ENCODE measurements at regions not wholly inside any gene's neighbourhood (a gene's known extent, or its start where the extent isn't known, plus 50 kb on each side); places are given as distances from the start of the nearest gene placed in this dataset.
"Not testable (repeated sequence)": the region's sequence is repeated elsewhere in the genome, so short reads cannot be mapped to it uniquely, and the experiment has no call there.

DNA sequence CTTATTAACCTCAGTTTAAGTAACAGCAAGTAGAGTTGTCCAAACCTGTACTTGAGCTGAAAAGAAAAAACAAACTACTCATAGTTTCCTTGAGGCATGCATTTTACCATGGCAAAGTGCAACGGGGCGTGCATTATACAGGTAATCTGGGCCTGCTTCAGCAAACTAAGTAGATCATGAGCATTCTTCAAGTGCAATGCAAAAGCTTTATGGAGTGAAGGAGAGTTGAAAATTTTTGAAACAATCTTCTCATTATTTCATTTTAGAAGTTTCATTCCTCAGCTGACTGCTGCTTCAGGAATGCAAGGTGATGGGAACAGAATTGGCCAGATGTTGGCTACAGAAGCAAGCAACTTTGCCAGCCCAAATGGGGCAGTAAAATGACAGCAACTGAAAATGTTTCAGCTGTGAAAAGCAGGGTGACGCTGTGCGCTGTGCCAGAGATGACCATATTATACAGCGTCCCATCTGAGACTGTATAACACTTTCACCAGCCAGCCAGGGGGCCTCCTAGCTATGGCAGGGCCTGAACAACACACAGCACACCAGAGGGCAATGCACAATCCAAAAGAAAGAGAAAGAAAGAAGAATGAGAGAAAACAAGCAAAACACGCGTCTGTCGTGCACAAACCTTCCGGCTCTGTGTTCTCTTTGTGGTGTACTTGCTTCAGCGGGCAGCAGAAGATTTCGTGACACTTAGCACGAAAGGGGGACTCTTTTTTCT, 145.5 kb upstream of the FGF13 start:
- DNase-seq: no peak

DNA sequence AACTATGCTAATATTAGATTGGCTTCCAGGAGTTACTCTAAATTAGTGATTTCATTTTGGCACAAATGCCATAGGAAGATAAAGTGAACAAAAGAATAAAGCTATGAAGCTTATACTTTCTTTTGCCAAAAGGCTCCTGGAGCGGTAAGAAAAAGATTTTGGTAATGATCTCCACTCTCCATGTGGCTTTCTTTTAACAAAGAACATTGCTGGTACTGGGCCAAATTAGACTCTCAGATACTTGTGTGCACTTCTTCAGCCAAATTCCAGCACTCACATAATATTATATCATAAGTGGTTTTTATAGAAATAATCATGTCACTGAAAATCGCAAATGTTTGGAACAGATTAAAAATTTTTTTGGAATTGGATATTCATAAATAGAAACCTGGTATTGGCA, 142.4 kb upstream of the FGF13 start:
- peak; percentile 23 for DNase-seq

DNA sequence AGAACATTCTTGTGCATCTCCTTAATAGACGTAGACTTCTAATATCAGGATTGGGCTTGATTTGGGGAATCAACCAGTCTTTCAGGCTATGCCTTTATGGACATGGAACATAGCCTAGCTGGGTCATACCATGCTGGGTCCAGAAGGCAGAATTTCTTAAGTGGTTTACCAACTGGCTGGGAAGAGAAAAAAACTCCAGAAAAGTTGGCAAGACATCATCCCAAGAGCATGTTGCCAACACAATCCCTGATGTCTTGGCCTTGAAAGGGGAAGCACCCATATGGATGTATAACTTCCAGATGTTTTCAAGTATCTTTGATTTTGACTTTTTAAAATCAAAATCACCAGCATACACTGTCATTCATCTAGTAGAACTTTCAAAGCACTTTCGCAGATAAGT, 138.0 kb upstream of the FGF13 start:
- no peak for DNase-seq

DNA sequence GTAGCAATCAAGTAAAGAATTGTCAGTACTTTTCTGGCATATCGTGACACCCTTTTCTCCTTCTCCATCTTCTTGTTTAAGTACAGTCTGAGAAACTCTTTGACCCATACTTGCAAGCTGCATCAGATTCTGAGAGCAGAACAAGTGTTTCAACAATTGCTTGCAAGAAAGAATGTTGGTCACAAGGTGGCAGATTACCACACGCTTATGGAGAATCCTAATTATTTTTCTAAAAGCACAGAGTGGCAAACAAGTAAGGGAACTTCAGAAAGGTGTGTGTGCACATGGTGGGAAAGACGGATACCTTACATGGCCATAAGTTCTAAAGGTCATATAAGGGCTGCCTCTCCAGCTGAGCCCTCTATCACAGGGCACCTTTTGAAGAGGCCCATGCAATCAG, 136.4 kb upstream of the FGF13 start:
- DNase-seq: no peak

DNA sequence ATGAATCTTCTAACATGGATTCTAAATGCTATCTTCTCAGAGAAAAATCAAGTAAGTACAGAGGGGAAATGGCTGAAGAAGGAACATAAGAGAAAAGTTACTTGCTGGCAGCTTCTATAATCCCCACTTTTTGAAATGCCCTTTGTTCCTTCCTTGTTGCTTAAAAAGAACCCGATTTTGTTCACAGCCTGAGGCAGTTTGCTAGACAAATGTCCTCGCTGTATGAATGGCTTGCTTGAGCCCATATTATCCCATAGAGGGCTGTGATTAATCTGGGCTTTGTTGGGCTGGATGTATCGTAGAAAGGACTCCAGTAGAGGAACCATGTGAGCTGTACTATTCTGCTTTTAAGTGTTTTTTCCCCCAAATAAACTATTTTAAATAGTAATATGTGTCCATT, 134.3 kb upstream of the FGF13 start:
- DNase-seq: no peak

DNA sequence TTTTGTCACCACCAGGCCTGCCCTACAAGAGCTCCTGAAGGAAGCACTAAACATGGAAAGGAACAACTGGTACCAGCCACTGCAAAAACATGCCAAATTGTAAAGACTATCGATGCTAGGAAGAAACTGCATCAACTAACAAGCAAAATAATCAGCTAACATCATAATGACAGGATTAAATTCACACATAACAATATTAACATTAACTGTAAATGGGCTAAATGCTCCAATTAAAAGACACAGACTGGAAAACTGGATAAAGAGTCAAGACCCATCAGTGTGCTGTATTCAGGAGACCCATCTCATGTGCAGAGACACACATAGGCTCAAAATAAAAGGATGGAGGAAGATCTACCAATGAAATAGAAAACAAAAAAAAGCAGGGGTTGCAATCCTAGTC, 95.9 kb upstream of the FGF13 start:
- DNase-seq: not testable (repeated sequence)

DNA sequence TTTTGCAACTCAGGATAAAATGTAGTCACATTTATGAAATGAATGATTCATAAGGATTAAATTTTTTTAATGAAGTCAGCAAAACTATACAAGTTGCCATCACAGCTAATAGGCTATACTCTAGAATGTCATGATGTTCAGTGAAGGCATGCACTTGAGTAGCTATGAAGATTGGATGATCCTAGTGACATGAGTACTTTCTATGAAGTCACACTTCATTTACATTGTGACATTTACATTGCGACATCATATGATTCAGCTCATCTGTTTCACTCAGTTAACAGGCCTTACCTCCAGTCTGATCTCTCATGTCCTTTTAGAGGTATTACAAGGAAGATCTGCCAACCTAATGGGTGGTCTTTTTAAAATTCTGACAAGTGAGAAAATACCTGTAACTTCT, 82.7 kb upstream of the FGF13 start:
- no peak for DNase-seq

DNA sequence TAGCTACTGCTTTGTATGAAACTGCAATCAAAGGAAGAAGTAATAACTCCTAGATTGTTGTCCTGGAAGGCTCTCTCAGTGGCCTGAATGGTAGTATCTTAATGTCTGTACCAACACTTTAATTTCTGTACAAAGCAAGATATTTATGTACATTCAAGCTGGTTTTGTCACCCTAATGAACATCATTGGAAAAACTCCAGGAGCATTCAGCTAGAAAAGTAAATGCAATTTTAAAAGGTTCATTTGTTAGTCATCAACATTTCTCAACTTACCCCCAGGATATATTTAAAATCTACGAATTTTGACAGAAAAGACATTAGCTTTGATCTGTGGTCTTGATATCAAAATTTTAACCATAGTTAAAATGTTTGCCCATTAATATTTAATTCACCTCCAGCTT, 80.0 kb upstream of the FGF13 start:
- DNase-seq: no peak

DNA sequence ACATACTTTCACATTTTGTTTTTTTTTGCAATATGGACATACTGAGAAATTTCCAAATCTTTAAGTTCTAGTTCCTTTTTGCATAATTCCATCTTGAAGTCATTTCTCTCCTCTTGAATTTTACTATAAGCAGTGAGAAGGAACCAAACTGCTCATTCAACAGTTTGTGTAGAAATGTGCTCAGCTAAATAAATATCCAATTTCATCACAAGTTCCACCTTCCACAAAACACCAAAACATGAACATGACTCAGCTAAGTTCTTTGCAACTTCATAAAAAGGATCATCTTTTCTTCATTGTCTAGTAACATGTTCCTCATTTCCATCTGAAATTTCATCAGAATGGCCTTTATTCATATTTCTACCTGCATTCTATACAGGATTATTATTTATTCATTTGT, 77.3 kb upstream of the FGF13 start:
- DNase-seq: no peak

DNA sequence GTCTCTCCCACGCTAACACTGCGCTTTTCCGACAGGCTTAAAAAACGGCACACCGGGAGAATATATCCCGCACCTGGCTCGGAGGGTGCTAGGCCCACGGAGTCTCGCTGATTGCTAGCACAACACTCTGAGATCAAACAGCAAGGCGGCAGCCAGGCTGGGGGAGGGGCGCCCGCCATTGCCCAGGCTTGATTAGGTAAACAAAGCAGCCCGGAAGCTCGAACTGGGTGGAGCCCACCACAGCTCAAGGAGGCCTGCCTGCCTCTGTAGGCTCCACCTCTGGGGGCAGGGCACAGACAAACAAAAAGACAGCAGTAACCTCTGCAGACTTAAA, 67.0 kb upstream of the FGF13 start:
- not testable (repeated sequence) for DNase-seq

DNA sequence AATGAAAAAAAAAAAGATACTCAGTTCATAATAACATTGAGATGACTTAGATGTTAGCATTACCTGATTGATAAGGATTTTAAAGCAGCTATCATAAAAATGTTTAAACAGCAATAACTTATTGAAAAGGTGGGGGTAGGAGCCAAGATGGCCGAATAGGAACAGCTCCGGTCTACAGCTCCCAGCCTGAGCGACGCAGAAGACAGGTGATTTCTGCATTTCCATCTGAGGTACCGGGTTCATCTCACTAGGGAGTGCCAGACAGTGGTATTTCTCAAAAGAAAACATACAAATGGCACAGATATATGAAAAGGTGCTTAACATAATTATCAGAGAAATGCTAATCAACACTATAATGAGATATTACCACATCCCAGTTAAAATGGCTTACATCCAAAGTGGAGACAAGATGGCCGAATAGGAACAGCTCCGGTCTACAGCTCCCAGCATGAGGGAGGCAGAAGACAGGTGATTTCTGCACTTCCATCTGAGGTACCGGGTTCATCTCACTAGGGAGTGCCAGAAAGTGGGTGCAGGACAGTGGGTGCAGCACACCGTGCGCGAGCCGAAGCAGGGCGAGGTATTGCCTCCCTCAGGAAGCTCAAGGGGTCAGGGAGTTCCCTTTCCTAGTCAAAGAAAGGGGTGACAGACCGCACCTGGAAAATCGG, 66.5 kb upstream of the FGF13 start:
- DNase-seq: not testable (repeated sequence)

DNA sequence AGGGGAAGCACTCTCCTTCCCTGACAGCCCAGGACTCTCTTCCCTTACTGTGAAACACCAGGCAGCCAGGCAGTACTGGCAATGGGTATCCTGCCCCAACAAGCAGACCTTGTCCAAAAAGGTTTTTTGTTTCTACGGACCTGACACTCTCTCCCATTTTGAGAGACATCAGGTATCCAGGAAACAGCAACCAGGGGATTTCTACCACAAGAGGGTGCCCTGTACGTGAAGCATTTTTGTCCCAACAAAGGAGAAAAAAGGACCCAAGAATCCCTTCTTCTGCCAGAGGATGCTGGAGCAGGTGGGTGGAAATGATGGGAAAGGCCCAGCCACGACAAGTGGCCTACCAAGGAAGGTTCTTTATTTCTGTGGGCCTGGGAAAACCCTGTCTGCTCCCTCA, 65.7 kb upstream of the FGF13 start:
- no peak for DNase-seq

DNA sequence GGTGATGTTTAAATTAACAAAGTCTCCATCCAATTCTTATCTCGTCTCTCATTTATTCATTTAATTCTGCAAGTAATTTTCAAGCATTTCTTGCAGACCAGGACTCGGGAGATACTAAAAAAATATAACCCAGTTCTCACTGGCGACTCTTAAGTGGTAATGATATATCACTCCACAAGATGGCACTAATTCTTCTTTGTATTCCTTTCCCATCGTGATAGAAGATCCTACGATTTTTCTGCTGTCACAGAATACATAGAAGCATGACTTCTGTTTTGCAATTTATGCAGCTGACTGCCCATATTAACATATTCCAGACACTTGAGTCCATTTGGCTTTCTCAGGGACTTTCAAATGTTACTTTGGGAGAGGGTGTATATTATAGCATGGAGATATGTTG, 64.0 kb upstream of the FGF13 start:
- peak; percentile 3 for DNase-seq

DNA sequence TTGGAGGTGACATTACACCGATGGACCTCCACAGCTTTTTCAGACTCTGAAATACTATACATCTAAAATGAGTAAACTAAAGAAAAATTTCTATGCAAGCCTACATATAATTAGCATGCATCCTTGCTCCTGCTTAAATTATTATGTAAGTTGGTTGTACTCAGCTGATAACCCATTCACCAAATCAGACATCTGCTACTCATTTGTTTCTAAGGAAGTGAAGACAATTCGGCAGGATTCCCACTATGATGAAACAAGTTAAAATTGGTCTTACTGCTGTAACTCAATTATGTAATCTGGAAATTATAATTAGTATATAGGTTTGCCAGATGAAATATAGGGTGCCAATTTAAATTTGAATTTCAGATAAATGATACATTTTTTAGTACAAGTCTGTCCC, 59.5 kb upstream of the FGF13 start:
- no peak for DNase-seq

DNA sequence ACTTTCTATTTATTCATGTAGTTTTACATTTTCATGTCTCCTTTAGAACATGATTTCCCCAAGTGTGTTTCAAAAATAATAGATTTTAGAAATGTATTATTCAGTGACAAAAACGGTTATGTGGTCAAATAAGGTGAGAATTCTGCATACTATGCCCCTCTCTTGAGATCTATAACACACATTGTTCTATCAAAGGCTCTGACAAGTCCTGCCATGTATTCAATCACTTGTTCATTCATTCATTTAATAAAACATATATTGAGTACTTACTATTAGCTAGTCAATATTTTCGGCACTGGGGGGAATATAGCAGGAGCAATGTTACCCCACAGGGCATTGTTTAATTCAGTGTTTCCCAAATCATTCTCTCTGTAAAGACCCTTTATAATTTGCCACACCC, 58.4 kb upstream of the FGF13 start:
- no peak for DNase-seq

DNA sequence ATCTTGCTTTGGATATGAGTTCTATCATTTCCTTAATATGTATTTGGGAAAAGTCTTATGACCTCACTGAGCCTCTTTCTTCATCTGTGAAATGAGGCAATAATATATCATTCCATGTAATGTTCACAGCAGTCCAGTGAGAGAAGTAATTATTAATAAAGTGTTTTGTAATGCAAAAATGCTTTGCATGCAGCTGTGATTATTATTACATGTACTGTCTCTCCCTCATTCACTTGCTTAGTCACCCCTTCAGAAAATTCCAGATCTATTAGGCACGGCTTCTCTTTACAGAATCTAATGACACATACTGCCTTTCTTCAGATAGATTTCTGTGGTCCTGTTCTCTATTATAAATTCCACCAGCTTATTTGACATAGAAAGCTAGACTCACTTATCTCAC, 53.5 kb upstream of the FGF13 start:
- no peak for DNase-seq

DNA sequence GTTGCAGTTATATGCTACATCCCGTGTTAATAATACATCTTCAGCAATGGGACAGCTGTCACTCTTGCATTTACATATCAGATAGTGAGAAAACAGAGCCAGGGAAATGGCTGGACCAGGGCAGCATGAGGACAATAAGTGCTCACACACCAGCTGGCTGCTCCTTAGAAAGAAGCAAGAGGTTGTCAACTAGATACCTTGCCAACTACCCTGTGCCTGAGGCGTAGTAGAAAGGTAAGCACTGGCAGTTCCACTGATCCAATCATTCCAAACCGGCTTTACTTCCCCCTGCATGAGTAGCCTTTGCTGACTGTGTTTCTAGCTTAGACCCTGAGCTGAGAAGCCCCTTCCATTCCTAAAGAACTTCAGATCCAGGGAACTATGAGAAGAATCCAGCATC, 52.2 kb upstream of the FGF13 start:
- no peak for DNase-seq

DNA sequence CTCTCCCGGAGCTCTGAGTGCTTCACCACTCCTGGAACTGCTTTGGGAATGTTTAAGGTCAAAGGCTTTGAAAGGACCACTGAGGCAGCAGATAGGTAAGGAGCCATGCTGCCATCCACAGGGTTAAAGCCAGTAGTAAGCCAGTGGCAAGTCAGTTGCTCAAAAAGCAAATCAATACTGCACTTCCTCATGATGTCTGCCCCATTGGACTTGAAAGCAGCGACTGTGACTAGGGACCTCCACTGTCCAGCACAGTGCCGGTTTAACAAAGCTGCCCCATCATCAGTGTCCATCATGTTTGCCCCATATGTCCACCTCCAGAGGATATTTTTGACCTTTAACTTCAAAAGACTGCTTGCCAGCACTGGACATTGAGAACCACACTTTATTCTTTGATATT, 49.9 kb upstream of the FGF13 start:
- no peak for DNase-seq

Data from skin of body (tissue), 1 donor.